GM19372 (cell line): ENCODE measurements at regions not wholly inside any gene's neighbourhood (a gene's known extent, or its start where the extent isn't known, plus 50 kb on each side); places are given as distances from the start of the nearest gene placed in this dataset.
"Not testable (repeated sequence)": the region's sequence is repeated elsewhere in the genome, so short reads cannot be mapped to it uniquely, and the experiment has no call there.

Source experiments
- ATAC-seq: cut with Tn5 transposase; IDR thresholded peaks from one replicate; pipeline ENCODE4 v1.9.1; 2021; ENCODE audit warnings: mild to moderate bottlenecking, low read depth, moderate library complexity; ENCODE audit not compliant: unreplicated experiment

GRCh38 chr7:6986892-6987291, 160.8 kb upstream of the CCZ1B start:
- ATAC-seq = not testable (repeated sequence)

- not testable (repeated sequence) for ATAC-seq
These were observed 162.5 kb upstream of the CCZ1B start for GRCh38 chr7:6988608-6989007.

- not testable (repeated sequence) for ATAC-seq
These were observed 163.9 kb upstream of the CCZ1B start for GRCh38 chr7:6989968-6990367.

GRCh38 chr7:6990426-6991152, 164.5 kb upstream of the CCZ1B start:
- not testable (repeated sequence) for ATAC-seq

- not testable (repeated sequence) for ATAC-seq
These were observed 165.1 kb upstream of the CCZ1B start for GRCh38 chr7:6991169-6991611.

GRCh38 chr7:6991686-6992085, 165.6 kb upstream of the CCZ1B start:
- ATAC-seq = not testable (repeated sequence)

- not testable (repeated sequence) for ATAC-seq
These were observed 166.1 kb upstream of the CCZ1B start for GRCh38 chr7:6992133-6992532.

GRCh38 chr7:6995026-6995425, 169.0 kb upstream of the CCZ1B start:
- ATAC-seq = not testable (repeated sequence)

- ATAC-seq = not testable (repeated sequence)
These were observed 169.6 kb upstream of the CCZ1B start for GRCh38 chr7:6995493-6996289.

- ATAC-seq = not testable (repeated sequence)
These were observed 173.1 kb upstream of the CCZ1B start for GRCh38 chr7:6999067-6999666.

- no peak for ATAC-seq
These were observed 176.5 kb upstream of the CCZ1B start for GRCh38 chr7:7002418-7003062.

- ATAC-seq = no peak
These were observed 177.0 kb upstream of the C1GALT1 start for GRCh38 chr7:7005303-7005702.

- ATAC-seq = not testable (repeated sequence)
These were observed 176.4 kb upstream of the C1GALT1 start for GRCh38 chr7:7005949-7006348.

GRCh38 chr7:7011241-7011640, 171.1 kb upstream of the C1GALT1 start:
- ATAC-seq = not testable (repeated sequence)

GRCh38 chr7:7011751-7012150, 170.6 kb upstream of the C1GALT1 start:
- ATAC-seq = not testable (repeated sequence)

- ATAC-seq = no peak
These were observed 167.3 kb upstream of the C1GALT1 start for GRCh38 chr7:7014827-7015595.

GRCh38 chr7:7017707-7018280, 164.6 kb upstream of the C1GALT1 start:
- ATAC-seq = no peak

GRCh38 chr7:7018290-7018689, 164.1 kb upstream of the C1GALT1 start:
- no peak for ATAC-seq

GRCh38 chr7:7032221-7032620, 150.1 kb upstream of the C1GALT1 start:
- no peak for ATAC-seq

GRCh38 chr7:7035851-7036250, 146.5 kb upstream of the C1GALT1 start:
- ATAC-seq = no peak
